NCI-H1092 (cell line): ENCODE measurements at regions not wholly inside any gene's neighbourhood (a gene's known extent, or its start where the extent isn't known, plus 50 kb on each side); places are given as distances from the start of the nearest gene placed in this dataset.
A peak's percentile ranks its signal among the peaks of the same experiment; 100 is the strongest.
"Not testable (repeated sequence)": the region's sequence is repeated elsewhere in the genome, so short reads cannot be mapped to it uniquely, and the experiment has no call there.

Experiments
- DNase-seq: peaks from one replicate; lab custom pipeline; 2025; lab: John Stamatoyannopoulos, UW

GRCh38 chr20:12581644-12582289 is 427.0 kb upstream of the SPTLC3 start:
- no peak for DNase-seq

GRCh38 chr20:12582710-12583109 is 426.1 kb upstream of the SPTLC3 start:
- DNase-seq, result not testable (repeated sequence)

GRCh38 chr20:12591949-12592470 is 416.8 kb upstream of the SPTLC3 start:
- DNase-seq, result peak; percentile 64

- no peak for DNase-seq
Measured at GRCh38 chr20:12592756-12593155, 416.0 kb upstream of the SPTLC3 start.

GRCh38 chr20:12593342-12593873 is 415.4 kb upstream of the SPTLC3 start:
- no peak for DNase-seq

- no peak for DNase-seq
Measured at GRCh38 chr20:12594410-12595088, 414.2 kb upstream of the SPTLC3 start.

- no peak for DNase-seq
Measured at GRCh38 chr20:12595841-12596240, 412.9 kb upstream of the SPTLC3 start.

- DNase-seq, result no peak
Measured at GRCh38 chr20:12596863-12597262, 411.9 kb upstream of the SPTLC3 start.

- DNase-seq, result no peak
Measured at GRCh38 chr20:12597551-12597950, 411.2 kb upstream of the SPTLC3 start.

- no peak for DNase-seq
Measured at GRCh38 chr20:12598894-12599293, 409.9 kb upstream of the SPTLC3 start.

GRCh38 chr20:12599494-12599893 is 409.3 kb upstream of the SPTLC3 start:
- DNase-seq, result no peak

GRCh38 chr20:12605751-12606150 is 403.0 kb upstream of the SPTLC3 start:
- DNase-seq, result no peak

- DNase-seq, result no peak
Measured at GRCh38 chr20:12610871-12611270, 397.9 kb upstream of the SPTLC3 start.

GRCh38 chr20:12614764-12615163 is 394.0 kb upstream of the SPTLC3 start:
- DNase-seq, result no peak

GRCh38 chr20:12617076-12617475 is 391.7 kb upstream of the SPTLC3 start:
- no peak for DNase-seq

- DNase-seq, result no peak
Measured at GRCh38 chr20:12623870-12624269, 384.9 kb upstream of the SPTLC3 start.

- DNase-seq, result no peak
Measured at GRCh38 chr20:12627485-12627884, 381.3 kb upstream of the SPTLC3 start.

- DNase-seq, result no peak
Measured at GRCh38 chr20:12638633-12639312, 370.0 kb upstream of the SPTLC3 start.

GRCh38 chr20:12640251-12640650 is 368.5 kb upstream of the SPTLC3 start:
- no peak for DNase-seq

- DNase-seq, result no peak
Measured at GRCh38 chr20:12641619-12642018, 367.2 kb upstream of the SPTLC3 start.

GRCh38 chr20:12644461-12644860 is 364.3 kb upstream of the SPTLC3 start:
- DNase-seq, result peak; percentile 31

GRCh38 chr20:12649234-12649633 is 359.5 kb upstream of the SPTLC3 start:
- DNase-seq, result no peak

GRCh38 chr20:12653642-12654041 is 355.1 kb upstream of the SPTLC3 start:
- DNase-seq, result no peak
